SK-N-MC (cell line): ENCODE measurements at regions not wholly inside any gene's neighbourhood (a gene's known extent, or its start where the extent isn't known, plus 50 kb on each side); places are given as distances from the start of the nearest gene placed in this dataset.
"Not testable (repeated sequence)": the region's sequence is repeated elsewhere in the genome, so short reads cannot be mapped to it uniquely, and the experiment has no call there.

Source experiments
- EZH2 ChIP-seq: fragments of 200-600 bp; sonication (generic); IDR thresholded peaks from one replicate; pipeline ENCODE4 v1.6.1; 2017; ENCODE audit warnings: antibody characterized with exemption
- FOXP2 ChIP-seq: optimal IDR thresholded peaks from 2 replicates; pipeline ENCODE3; 2011; ENCODE audit warnings: mild to moderate bottlenecking, moderate library complexity; ENCODE audit not compliant: insufficient read depth; ENCODE audit errors: extremely low read length, control extremely low read depth
- POLR2AphosphoS5 ChIP-seq: IDR thresholded peaks from 2 replicates; pipeline ENCODE4 v1.6.1; 2012; ENCODE audit warnings: mild to moderate bottlenecking, low read depth, low read length, borderline replicate concordance

GRCh38 chr4:49161111-49161541, 175.1 kb downstream of the CWH43 start:
- TF ChIP-seq EZH2, POLR2AphosphoS5, FOXP2: not testable (repeated sequence)
